Endothelial cell of umbilical vein (primary cell): ENCODE measurements at regions not wholly inside any gene's neighbourhood (a gene's known extent, or its start where the extent isn't known, plus 50 kb on each side); places are given as distances from the start of the nearest gene placed in this dataset.

Source experiments
- BruUV-seq: library from RNA; stranded (reverse); fragments of 400-500 nt; replicated peaks from 2 replicates; lab custom pipeline; 2021; lab: Mats Ljungman, UMichigan
- CTCF ChIA-PET: fragments of 300-600, 350-600 bp; sonication (Branson Sonifier 250); formaldehyde crosslinking; loops from one replicate; lab custom pipeline; 2021; ENCODE audit warnings: antibody characterized with exemption, inconsistent platforms; lab: Charles Lee
- POLR2A ChIA-PET: fragments of 300-600, 350-600 bp; sonication (Branson Sonifier 250); formaldehyde crosslinking; loops from one replicate; lab custom pipeline; 2021; ENCODE audit warnings: antibody characterized with exemption, inconsistent platforms; lab: Charles Lee
- DNase-seq: peaks from one replicate; pipeline ENCODE4 v3.0.0-alpha.2; 2011; ENCODE audit warnings: low read depth, low spot score
- FAIRE-seq: peaks from 2 replicates; lab custom pipeline; 2011; peaks lifted over from hg19 to GRCh38; lab: Jason Lieb, UNC
- H2AFZ ChIP-seq: 2 replicates; pipeline ENCODE4 v1.6.0; 2012; ENCODE audit warnings: low read depth, low read length, control low read depth, inconsistent platforms
- H3K27ac ChIP-seq: 2 replicates; pipeline ENCODE4 v1.5.1; 2011; ENCODE audit warnings: low read depth, mild to moderate bottlenecking, control low read depth, low read length, moderate library complexity; ENCODE audit not compliant: insufficient read depth
- H3K27me3 ChIP-seq, 2 experiments: 2 replicates each; pipeline versions ENCODE4 v1.6.0 to v1.6.1; 2011; ENCODE audit warnings: low read length in 2 of 2, mixed read lengths in 1 of 2; ENCODE audit not compliant: control insufficient read depth in 2 of 2, insufficient read depth in 2 of 2
- H3K36me3 ChIP-seq, 2 experiments: 2 replicates in 1 of 2; 3 replicates in 1 of 2; pipeline ENCODE4 v1.5.1; 2011; ENCODE audit warnings: low read length in 2 of 2, mild to moderate bottlenecking in 1 of 2, moderate library complexity in 1 of 2; ENCODE audit not compliant: control insufficient read depth in 2 of 2, insufficient read depth in 2 of 2; ENCODE audit errors: extremely low read depth in 1 of 2
- H3K4me1 ChIP-seq: 3 replicates; pipeline ENCODE4 v1.5.1; 2011; ENCODE audit warnings: mild to moderate bottlenecking, low read length; ENCODE audit not compliant: control insufficient read depth, insufficient read depth; ENCODE audit errors: extremely low read depth
- H3K4me2 ChIP-seq: 2 replicates; pipeline ENCODE4 v1.6.1; 2011; ENCODE audit warnings: low read length, control low read depth, mixed read lengths; ENCODE audit not compliant: insufficient read depth
- H3K4me3 ChIP-seq, 3 experiments: fragments of 200-600 bp in 1 of 3; sonication (generic), shearing (Covaris generic) in 1 of 3; replicated peaks in 1 of 3; 2 replicates each; pipeline ENCODE4 v1.5.1; 2011 to 2016; ENCODE audit warnings: control low read depth in 3 of 3, low read length in 3 of 3, mild to moderate bottlenecking in 2 of 3, inconsistent platforms in 1 of 3, low read depth in 1 of 3, moderate library complexity in 1 of 3; ENCODE audit not compliant: insufficient read depth in 1 of 3
- H3K79me2 ChIP-seq: 2 replicates; pipeline ENCODE4 v1.6.0; 2012; ENCODE audit warnings: low read length, inconsistent platforms; ENCODE audit not compliant: control insufficient read depth, insufficient read depth
- H3K9ac ChIP-seq: replicated peaks from 2 replicates; pipeline ENCODE3; 2011; ENCODE audit warnings: low read length, control low read depth; ENCODE audit not compliant: insufficient read depth; ENCODE audit errors: extremely low read depth
- H3K9me1 ChIP-seq: replicated peaks from 3 replicates; pipeline ENCODE4 v1.6.0; 2011; ENCODE audit warnings: mild to moderate bottlenecking, low read length; ENCODE audit not compliant: control insufficient read depth, insufficient read depth; ENCODE audit errors: extremely low read depth
- H3K9me3 ChIP-seq: replicated peaks from 2 replicates; pipeline ENCODE4 v1.5.1; 2012; ENCODE audit warnings: low read length, inconsistent platforms; ENCODE audit not compliant: control insufficient read depth, insufficient read depth
- H4K20me1 ChIP-seq: replicated peaks from 2 replicates; pipeline ENCODE3; 2011; ENCODE audit warnings: mild to moderate bottlenecking, low read length; ENCODE audit not compliant: control insufficient read depth, insufficient read depth; ENCODE audit errors: extremely low read depth
- EZH2 ChIP-seq: IDR thresholded peaks from 2 replicates; pipeline ENCODE4 v1.6.1; 2012; ENCODE audit warnings: borderline replicate concordance, low read depth, mild to moderate bottlenecking, moderate library complexity, low read length, inconsistent platforms; ENCODE audit not compliant: severe bottlenecking
- GATA2 ChIP-seq: IDR thresholded peaks from 2 replicates; pipeline ENCODE4 v1.7.0; 2011; ENCODE audit warnings: low read depth, mild to moderate bottlenecking, moderate library complexity, mixed read lengths, low read length; ENCODE audit not compliant: insufficient read length, insufficient read depth
- JUN ChIP-seq: IDR thresholded peaks from 2 replicates; pipeline ENCODE4 v1.6.1; 2011; ENCODE audit warnings: borderline replicate concordance, low read depth; ENCODE audit not compliant: insufficient read length, insufficient read depth
- MYC ChIP-seq: IDR thresholded peaks from one replicate; pipeline ENCODE4 v1.6.1; 2011; ENCODE audit warnings: mild to moderate bottlenecking, low read depth, low read length
- POLR2A ChIP-seq: IDR thresholded peaks from 2 replicates; pipeline ENCODE4 v1.6.1; 2012; ENCODE audit warnings: low read depth, mild to moderate bottlenecking, control low read depth, low read length
- POLR2AphosphoS5 ChIP-seq: IDR thresholded peaks from 2 replicates; pipeline ENCODE4 v1.6.1; 2012; ENCODE audit warnings: low read depth, mild to moderate bottlenecking, control low read depth, low read length, moderate library complexity; ENCODE audit not compliant: insufficient read depth
- dilution Hi-C: fragments of 300-500 bp; cut with MboI; formaldehyde crosslinking; loops from one replicate; pipeline ENCODE4 v1.15.0; 2019; ENCODE audit warnings: low sequenced_read_pairs; ENCODE audit not compliant: extremely low pct_ligation_motif_present
- intact Hi-C: fragments of 100-400 bp; cut with micrococcal nuclease; formaldehyde crosslinking; loops from one replicate; pipeline ENCODE4 v1.10.0; 2022
- TF ChIP-seq, protein P1 (sequence below): IDR thresholded peaks from 2 replicates; pipeline ENCODE4 v1.6.1; 2011; ENCODE audit not compliant: insufficient read depth, insufficient read length
- TF ChIP-seq, protein P2 (sequence below), 2 donors: IDR thresholded peaks; 1 replicate in 1 of 2; 2 replicates in 1 of 2; pipeline ENCODE4 v1.5.1; 2011; ENCODE audit warnings: low read length in 2 of 2, mild to moderate bottlenecking in 2 of 2, moderate library complexity in 2 of 2, control low read depth in 1 of 2, inconsistent platforms in 1 of 2, low read depth in 1 of 2; ENCODE audit not compliant: insufficient read depth in 1 of 2; ENCODE audit errors: extremely low read depth in 1 of 2

DNA sequence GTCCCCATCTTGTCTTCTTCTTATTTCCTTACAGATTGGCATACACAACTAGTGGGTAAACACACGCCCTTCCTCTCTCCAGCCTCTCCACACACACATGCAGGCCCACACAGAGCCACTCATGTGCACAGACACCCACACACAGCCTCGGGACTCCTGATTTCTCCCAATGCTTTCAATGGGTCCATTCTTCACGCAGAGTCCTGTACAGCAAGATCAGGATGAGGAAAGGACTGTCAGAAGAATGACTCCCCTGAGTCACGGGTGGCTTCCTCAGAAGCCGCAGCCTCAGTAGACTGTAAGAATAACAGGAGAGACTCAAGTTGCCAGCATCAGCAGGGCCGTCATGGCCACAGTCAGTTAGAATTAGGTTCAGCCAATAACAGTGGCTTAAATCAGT is 109.1 kb upstream of the GLI2 start:
- Histone ChIP-seq H3K4me2 (no peak overlapping the region), H4K20me1 (no peaks in the 10 kb centered on the region), H3K27ac (no peak overlapping the region), H3K4me3 (no peak overlapping the region), H3K9me3 (no peaks in the 10 kb centered on the region), H3K27me3 (peaks cover 2 to 3% of the 10 kb centered on the region in 2 experiments), H3K36me3 (no peaks in the 10 kb centered on the region), H3K79me2 (no peaks in the 10 kb centered on the region), H3K4me1 (no peaks in the 10 kb centered on the region), H3K9ac (no peak overlapping the region), H2AFZ (no peak overlapping the region), H3K9me1 (no peaks in the 10 kb centered on the region)
- DNase-seq (no peak), FAIRE-seq (no peak)
- POLR2A ChIA-PET, result no interaction called here
- intact Hi-C loops, result no loop called here
- dilution Hi-C loops, result no loop called here
- TF ChIP-seq MYC (no peak), POLR2AphosphoS5 (no peak), GATA2 (no peak), POLR2A (no peak), JUN (no peak), EZH2 (no peak)
- TF ChIP-seq, protein P1, sequence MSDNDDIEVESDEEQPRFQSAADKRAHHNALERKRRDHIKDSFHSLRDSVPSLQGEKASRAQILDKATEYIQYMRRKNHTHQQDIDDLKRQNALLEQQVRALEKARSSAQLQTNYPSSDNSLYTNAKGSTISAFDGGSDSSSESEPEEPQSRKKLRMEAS, result no peak
- TF ChIP-seq, protein P2, sequence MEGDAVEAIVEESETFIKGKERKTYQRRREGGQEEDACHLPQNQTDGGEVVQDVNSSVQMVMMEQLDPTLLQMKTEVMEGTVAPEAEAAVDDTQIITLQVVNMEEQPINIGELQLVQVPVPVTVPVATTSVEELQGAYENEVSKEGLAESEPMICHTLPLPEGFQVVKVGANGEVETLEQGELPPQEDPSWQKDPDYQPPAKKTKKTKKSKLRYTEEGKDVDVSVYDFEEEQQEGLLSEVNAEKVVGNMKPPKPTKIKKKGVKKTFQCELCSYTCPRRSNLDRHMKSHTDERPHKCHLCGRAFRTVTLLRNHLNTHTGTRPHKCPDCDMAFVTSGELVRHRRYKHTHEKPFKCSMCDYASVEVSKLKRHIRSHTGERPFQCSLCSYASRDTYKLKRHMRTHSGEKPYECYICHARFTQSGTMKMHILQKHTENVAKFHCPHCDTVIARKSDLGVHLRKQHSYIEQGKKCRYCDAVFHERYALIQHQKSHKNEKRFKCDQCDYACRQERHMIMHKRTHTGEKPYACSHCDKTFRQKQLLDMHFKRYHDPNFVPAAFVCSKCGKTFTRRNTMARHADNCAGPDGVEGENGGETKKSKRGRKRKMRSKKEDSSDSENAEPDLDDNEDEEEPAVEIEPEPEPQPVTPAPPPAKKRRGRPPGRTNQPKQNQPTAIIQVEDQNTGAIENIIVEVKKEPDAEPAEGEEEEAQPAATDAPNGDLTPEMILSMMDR (IDR thresholded peaks at IDR 0.05; ENCODE audit: extremely low read depth in 1 of 2, insufficient read depth in 1 of 2, low read depth in 1 of 2, low read length in 2 of 2), result no peak
- no TSS peak for BruUV-seq
- CTCF ChIA-PET, result no interaction called here
